Midbrain (tissue), 1 donor: ENCODE measurements at regions not wholly inside any gene's neighbourhood (a gene's known extent, or its start where the extent isn't known, plus 50 kb on each side); places are given as distances from the start of the nearest gene placed in this dataset.
A peak's percentile ranks its signal among the peaks of the same experiment; 100 is the strongest.
"Not testable (repeated sequence)": the region's sequence is repeated elsewhere in the genome, so short reads cannot be mapped to it uniquely, and the experiment has no call there.

Experiments used
- DNase-seq: peaks from one replicate; lab custom pipeline; 2025; lab: John Stamatoyannopoulos, UW

DNA sequence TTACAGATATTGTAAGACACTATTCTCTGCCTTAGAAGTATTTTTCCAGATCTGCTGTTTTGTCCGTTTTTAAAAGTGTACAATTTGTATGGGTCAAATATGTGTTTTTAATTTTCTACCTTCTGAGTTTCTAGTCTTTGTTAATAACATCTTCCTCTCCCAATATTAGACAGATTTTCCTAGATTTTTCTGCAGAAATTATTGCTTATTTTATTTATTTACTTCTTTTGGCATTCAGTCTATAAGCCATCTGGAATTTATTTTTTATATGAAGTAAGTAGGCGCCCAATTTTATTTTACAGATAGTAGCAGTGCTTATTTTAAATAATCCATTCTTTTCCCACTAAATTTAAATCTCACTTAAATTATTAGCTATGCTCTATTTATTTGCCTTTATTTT lies 103.1 kb upstream of the PLEKHG1 start:
- no peak for DNase-seq

DNA sequence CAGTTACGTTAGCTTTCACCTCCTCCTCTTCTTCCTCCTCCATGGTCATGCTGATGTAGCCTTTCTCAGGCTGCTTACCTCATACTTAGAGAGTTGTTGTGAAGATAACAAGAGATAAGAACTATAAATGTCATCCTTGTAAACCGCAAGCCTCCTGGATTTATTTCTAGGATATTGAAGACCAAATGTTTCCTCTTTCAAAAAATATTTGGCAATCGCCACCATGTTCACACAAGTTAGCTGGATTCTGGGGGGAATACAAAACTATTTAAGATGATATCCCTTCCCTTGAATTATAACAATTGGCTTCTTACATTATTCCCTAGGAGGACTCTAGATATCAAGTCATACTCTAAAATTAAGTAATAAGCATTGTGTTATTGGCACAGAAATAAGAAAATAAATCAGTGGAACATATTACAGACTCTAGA lies 99.8 kb upstream of the PLEKHG1 start:
- DNase-seq: no peak

DNA sequence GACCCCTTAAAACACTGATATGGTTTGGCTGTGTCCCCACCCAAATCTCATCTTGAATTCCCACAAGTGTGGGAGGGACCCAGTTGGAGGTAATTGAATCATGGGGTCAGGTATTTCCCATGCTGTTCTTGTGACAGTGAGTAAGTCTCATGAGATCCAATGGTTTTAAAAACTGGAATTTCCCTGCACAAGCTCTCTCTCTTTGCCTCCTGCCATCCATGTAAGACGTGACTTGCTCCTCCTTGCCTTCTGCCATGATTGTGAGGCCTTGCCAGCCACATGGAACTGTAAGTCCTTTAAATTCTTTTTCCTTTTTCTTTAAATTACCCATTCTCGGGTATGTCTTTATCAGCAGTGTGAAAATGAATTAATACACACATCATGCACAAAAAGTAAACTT lies 99.1 kb upstream of the PLEKHG1 start:
- not testable (repeated sequence) for DNase-seq

DNA sequence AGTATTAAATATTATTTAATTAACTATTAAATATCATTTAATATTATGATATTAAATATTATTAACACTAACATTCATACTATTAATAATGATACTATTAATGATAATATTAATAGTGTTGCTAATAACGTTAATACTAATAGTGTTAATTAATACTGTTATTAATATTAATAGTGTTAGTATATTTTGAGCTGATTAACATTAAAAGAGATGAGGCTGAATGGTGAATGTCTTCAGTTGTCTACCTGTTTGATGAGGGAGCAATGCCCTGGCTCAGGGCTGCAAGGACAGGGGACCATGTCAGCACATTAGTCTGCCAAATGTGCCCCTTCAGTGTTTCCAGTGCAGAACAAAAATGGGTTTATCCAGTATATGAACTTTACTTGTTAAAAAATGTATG lies 96.6 kb upstream of the PLEKHG1 start:
- DNase-seq: no peak

DNA sequence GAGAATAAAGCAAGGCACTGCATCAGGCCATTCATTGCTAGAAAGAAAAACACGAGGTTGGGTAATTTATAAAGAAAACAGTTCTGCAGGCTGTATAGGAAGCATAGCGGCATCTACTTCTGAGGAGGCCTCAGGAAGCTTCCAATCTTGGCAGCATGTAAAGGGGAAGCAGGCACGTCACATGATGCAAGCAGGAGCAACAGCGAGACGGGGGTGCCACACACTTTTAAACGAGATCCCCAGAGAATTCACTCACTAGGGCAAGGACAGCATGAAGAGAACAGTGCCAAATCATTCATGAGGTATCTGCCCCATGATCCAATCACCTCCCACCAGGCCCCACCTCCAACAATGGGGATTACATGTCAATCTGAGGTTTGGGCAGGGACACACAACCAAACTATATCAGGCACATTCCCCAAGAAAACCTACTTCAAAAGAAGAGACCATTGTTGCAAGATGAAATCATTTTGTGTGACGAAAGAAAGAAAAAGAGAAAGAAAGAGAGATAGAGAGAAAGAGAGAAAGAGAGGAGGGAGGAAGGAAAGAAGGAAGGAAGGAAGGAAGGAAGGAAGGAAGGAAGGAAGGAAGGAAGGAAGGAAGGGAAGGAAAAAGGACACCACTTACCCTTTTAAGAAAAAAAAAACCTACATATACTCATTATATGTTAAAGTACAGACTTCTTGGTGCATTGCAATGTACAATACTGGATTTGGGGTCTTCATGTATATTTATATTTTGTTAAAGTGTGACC lies 95.9 kb upstream of the PLEKHG1 start:
- DNase-seq: no peak

DNA sequence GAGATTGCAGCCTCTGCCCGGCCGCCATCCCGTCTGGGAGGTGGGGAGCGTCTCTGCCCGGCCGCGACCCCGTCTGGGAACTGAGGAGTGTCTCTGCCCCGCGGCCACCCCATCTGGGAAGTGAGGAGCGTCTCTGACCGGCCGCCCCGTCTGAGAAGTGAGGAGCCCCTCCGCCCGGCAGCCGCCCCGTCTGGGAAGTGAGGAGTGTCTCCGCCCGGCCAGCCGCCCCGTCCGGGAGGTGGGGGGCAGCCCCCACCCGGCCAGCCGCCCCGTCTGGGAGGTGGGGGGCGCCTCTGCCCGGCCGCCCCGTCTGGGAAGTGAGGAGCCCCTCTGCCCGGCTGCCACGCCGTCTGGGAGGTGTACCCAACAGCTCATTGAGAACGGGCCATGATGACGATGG lies 92.3 kb upstream of the PLEKHG1 start:
- DNase-seq: not testable (repeated sequence)

DNA sequence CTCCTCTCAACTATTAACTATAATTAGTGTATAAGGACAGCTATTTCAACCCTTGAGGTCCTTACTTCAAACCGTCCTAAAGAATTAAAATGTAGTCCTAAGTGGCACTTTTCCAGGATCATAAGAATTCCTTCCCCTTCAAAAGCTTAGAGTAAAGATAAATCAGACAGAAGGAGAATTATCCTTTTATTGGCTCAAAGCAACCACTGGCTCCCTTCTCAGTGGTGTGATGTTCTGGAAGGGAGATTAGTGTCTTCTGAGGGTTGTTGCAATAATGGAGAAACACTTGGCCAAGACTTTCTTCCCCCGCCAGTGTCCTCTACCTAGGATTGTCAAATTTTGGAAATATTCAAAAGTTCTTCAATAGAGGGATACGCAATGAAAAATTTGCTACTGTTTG lies 89.1 kb upstream of the PLEKHG1 start:
- no peak for DNase-seq

DNA sequence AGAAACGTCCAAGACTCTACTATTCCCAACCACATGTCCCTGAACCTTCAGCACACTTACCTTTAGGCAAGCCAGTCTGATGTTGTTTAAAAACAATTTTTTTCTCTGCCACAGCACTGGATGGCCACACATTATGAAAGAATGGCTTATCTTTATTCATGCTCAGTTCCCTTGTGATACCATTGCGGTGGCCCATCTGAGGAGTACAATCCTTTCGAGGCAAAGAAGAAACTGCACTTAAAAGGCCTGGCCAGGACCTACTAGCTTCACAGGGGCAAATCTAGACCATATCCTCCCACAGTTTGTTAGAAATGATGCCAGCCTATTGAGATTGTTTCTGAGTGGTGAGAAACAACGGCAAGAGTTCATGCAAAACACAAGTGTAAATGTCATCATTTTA lies 88.4 kb upstream of the PLEKHG1 start:
- no peak for DNase-seq

DNA sequence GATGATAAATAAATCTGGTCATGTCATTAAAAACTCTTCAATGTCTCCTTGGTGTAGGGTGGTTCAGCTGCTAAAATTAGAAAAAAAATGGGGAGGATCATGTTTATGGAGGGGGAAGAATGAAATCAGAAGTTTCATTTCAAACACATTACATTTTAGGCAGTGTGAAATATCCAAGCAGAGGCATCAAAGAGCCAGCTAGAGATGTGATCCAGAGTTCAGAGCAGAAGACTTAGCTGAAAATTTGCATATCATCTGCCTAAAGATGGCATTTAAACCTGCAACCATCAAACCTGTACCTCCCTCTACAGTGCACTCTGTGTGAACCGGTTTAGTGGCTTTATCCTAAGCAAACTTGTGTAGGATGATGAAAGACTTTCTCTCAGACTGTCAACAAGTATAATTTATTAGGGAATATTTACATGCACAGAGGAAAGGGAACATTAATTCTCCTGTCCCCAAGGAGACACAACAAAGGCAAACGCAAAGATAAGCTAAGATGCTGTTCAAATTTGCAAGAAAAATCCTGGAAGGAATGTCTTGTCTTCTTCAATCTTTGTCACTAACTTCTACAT lies 84.8 kb upstream of the PLEKHG1 start:
- no peak for DNase-seq

DNA sequence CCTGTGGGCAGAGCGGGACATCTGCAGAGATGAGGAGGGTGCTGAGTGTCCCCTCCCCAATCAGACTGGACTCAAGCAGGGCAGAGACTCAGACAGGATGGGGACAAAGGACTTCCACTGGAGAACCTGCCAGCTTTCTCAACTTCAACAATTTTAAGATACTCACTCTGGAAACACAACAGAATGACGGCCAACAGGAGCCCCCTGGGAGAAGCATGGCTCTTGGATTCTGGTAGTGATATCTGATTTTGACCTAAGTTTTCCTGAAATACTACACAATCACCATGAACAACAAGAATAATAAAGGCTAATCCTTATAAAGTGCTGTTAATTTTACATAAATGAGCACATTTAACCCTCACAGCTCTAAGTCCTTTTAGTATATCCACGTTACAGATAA lies 83.5 kb upstream of the PLEKHG1 start:
- DNase-seq: no peak

DNA sequence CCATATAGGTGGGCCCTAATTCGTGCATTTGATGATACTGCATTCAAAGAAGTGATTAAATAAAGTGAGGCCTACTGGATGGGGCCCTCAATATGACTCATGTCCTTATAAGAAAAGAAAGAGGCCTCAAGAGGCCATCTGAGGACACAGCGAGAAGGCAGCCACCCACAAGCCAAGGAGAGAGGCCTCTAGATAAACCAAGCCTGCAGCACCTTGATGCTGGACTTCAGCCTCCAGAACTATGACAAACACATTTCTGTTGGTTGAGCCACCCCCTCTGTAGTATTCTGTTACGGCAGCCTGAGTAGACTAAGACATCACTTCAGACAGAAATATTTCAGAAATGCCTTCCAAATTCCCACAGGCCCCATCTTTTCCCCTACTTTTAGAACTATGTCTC lies 82.5 kb upstream of the PLEKHG1 start:
- no peak for DNase-seq

DNA sequence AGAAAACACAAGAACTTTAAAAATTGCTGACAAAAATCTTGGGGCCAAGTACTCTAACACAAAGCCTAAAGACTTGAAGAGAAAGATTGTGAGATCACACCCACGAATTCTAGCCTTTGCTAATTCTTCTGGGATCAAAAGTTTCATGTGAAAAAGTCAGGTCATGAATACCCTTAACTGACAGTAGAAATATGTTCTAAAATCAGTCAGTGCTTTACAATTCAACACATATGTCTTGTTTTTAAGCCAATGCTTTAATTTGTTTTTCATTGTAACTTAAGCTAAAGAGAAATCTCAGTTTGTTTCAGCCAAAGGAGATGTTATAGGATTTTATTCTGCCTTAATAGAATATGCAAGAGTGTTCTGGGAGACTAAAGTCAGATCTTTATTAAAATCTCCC lies 78.2 kb upstream of the PLEKHG1 start:
- DNase-seq: no peak

DNA sequence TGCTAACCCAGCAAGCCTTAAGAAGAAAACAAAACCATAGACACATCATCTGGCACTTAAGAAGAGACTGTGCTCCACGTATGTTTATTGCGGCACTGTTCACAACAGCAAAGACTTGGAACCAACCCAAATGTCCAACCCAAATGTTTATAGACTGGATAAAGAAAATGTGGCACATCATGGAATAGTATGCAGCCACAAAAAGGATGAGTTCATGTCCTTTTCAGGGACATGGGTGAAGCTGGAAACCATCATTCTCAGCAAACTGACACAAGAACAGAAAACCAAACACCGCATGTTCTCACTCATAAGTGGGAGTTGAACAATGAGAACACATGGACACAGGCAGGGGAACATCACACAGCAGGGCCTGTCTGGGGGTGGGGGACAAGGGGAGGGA lies 76.5 kb upstream of the PLEKHG1 start:
- not testable (repeated sequence) for DNase-seq

DNA sequence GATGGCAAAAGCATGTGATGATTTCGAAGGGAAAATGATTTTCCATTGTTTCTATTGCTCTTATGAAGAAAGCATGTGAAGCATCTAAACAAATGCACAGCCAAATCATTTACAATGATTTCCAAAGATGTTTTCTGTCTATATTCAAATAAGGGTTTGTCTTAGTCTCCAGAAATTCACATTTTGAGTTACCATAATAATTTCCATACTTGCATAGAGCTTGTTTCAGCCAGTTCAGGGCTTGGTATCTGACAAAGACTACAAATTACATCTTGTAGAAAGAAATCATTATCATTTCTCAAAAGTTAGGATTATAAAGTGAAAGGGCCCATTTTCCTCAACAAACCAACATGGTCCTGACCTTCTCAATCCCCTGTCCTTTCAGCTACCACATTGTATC lies 74.4 kb upstream of the PLEKHG1 start:
- no peak for DNase-seq

DNA sequence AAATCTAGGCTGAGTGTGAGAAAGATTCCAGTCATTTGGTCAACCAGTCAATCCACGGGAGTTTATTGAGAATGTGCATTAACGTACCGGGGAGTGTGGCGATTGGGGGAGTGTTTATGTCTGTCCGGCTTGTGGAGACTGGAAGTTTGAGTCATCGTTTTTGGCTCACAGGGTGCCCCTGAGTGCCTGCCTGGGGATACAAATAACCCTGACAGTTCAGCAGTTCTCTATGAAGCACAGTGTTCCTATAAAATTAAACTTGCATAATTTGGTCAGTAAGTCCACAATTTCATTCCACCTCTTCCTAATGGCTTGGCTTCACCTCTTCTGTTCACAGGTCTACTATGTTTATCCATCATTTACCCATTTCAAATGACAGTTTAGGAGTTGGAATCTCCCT lies 72.6 kb upstream of the PLEKHG1 start:
- DNase-seq: no peak

DNA sequence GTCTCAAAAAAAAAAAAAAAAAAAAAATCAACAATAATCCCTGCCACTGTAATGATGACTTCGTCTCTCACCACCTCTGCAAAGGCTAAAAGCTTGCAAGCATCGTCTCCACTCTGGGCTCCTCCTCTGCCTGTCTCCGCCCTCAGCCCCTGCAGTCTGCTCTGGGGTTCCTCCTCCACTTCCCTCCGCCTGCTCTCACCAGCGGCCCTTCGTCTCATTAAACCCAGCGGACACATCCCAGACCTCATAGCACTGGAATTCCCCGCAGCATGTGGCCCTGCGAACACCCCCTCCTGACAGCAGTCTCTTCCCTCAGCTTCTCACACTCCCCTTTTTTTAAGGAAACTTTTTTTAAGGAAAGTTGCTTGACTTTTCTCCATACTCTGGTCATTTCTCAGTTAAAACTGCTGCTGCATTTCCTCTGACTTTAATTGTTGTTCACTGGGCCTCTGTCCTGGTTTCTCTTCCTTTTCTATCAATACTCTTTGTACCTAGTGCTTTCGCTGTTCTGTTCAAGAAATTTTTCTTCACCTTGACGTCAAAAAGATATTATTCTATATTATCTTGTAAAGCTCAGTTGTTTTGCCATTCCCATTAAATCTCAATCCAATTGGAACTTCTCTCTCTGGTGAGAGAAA lies 70.9 kb upstream of the PLEKHG1 start:
- DNase-seq: no peak

DNA sequence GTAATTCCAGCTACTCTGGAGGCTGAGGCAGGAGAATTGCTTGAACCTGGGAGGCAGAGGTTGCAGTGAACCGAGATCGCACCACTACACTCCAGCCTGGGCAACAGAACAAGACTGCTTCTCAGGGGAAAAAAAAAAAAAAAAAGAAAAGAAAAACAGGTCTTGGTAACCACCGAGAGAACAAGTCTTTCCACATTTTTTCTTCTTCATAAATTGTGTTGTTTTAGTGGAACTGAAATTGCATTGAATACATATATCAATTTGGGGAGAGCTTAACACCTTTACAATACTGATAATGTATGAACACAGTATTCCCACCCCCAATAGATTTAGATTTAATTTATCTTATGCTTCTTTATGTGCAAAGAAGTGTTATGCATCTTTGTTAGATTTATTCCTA lies 70.0 kb upstream of the PLEKHG1 start:
- no peak for DNase-seq

DNA sequence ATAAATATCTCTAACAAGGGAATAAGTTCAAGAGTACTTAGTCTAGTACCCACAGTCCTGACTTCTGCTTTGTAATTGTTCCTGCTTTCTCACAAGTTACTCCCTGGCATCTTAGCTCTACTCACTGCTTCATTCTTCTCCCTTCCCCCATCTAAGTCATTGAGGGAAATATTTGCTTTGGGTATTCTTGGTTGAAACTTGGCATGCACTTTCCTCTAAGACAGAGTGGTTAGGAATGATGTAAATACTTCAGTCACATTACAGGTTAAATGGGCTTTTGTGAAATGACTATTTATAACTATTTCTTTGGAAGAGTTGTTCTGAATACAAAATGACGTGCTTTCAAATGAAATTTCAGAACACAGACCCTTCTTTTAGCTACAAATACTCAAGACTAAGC lies 67.7 kb upstream of the PLEKHG1 start:
- DNase-seq: no peak

DNA sequence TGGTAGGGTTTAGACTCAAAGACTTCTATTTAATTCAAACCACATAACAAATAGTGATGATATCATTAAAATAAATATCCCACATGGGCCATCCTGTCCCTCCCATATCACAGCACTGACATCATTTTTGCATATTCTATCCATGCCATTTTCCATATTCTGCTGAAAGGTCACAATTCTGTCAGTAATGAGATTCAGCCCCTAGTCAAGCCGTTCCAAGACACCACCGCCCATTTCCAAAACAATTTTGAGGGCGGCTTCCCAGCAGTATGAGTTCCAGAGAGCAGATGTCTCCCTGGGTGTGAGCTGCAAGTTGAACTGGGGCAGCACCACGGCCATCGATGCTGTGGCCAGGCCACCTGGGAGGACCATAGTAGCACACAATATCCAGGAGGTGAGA lies 65.1 kb upstream of the PLEKHG1 start:
- DNase-seq: no peak

DNA sequence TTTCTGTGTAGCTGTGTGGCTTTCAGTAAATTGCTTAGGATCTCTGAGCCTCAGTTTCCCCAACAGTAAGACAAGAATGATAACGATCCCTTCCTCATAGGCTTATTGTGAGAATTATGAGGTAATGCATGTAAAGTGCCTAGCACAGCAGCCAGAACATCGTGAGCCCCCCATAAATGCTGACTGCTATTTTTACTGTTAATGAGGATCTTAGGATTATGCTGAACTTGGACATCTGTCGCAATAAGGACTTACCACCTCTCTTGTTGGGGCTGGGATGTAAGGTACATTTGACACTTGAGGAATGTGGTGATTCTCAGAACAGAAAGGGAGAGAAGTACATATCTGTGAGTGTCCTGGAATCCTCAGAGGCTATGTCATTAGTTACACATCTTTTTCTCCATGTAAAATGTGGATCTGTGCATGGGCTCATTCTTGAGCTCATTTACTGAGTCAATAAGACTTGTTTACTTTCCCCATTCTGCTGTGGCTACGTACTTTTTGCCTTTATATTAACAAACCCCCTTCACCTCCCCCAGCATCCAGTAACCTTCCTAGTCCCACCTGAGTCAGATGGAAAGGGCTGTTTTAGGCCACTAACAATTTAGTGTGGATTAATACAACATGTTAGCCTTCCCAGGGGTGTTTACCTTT lies 64.4 kb upstream of the PLEKHG1 start:
- DNase-seq: no peak

DNA sequence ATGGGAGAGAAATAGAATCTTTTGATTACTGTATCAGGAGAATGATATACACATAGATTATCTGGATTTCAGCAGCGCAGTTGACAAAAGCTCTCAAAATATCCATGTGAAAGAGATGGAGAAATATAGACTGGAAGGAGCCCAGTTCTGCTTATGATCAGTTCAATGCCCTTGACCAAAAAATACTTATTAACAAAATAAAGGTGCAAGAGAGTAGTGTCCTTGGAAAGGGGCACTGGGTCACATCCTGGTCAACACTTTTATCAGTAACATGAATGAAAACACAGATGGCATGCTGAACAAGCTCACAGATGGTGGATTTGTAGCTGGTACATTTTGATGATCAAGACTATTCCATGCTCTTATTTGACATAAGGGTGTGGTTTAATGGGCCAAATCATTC lies 63.9 kb upstream of the PLEKHG1 start:
- DNase-seq: no peak

DNA sequence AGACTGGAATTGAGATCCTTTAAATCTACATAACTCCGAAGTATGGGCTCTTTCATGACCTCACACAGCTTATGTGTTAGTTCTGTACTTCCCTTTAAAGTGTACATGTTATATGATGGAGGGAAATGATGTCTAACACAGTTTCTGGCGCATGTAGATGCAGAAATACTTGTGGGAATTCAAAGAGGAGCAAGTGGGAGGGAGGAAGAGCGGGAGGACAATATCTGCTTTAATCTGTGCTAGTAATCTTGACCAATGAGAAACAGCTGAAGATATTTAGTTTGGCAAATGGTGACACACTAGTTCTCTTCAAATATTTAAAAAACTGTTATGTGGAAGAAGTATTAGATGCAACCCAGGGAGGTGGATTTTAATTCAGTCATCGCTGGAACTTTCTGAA lies 62.9 kb upstream of the PLEKHG1 start:
- no peak for DNase-seq

DNA sequence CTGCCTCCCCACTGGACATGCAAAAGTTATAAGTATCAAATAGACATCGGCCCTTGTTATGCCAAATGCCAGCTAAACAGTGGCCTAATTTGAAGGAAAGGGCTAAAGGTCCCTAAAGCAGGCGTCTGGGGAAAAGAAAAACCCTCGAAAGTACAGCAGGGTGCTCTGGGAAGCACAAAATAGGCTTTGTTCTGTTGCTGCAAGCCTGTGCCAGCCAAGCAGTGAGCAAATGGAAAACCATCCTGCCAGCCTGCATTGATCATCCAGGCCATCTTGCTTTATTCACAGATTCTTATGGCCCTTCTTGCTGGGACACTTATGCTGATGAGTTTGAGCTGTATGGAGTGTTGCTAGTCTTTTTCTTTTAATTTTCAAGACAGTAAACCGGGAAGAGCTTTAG lies 62.2 kb upstream of the PLEKHG1 start:
- peak; percentile 63 for DNase-seq
